Prostate gland (tissue), 2 donors: ENCODE measurements at regions not wholly inside any gene's neighbourhood (a gene's known extent, or its start where the extent isn't known, plus 50 kb on each side); places are given as distances from the start of the nearest gene placed in this dataset.

ENCODE experiments used
- CTCF ChIP-seq, 4 experiments: fragments of 200-600 bp in 2 of 4; fragments of 450-650 bp in 2 of 4; sonication (generic) in 2 of 4; IDR thresholded peaks; 1 replicate in 3 of 4; 2 replicates in 1 of 4; pipeline ENCODE4 v1.5.1; 2016 to 2019; ENCODE audit warnings: antibody characterized with exemption in 4 of 4, mild to moderate bottlenecking in 2 of 4, moderate library complexity in 2 of 4
- POLR2A ChIP-seq: fragments of 450-650 bp; IDR thresholded peaks from one replicate; pipeline ENCODE4 v1.6.1; 2016; ENCODE audit warnings: antibody characterized with exemption, mild to moderate bottlenecking
- POLR2AphosphoS5 ChIP-seq: sonication (generic); formaldehyde crosslinking; IDR thresholded peaks from one replicate; pipeline ENCODE4 v1.6.1; 2017; ENCODE audit warnings: antibody characterized with exemption

DNA sequence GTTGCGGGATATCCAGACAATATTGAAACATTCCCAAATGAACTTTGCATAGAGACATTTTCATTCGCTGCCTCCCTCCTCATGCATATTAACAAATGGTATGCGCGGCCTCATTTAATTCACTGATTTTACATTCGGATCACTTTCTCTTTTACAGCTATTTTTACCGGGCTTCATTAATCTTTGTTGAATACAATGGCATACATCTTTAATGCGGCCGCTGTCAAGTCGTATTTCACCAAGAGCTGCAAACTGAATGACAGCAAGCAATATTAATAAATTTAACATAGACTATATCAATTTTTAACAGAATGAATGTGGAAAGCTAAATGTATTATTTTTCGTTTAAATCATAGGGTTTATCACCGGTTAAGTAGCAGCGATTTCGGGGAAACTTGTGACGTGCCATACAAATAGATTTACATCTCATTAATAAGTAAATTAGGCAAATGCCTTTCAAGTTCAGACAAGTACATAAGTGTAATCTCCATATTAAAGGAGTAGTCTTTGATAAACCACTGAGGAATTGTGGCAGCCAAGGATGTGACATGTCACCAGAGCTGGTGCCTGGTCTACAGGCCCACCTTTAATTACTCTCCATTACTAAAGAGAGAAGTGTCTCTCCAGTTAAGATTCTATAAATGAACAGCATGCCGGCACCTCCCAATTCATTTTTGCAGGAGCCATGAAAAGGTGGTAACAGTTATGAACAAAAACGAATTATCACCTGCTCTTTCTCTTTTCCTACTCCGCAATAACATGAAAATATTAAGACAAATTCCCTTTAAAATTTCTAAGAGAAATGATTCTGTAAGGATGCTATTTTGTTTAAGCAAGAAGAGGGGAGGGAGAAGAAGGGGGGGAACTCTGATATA lies 568.9 kb upstream of the MKI67 start:
- no peak for TF ChIP-seq CTCF (IDR thresholded peaks at IDR 0.05)
- no peak for TF ChIP-seq POLR2AphosphoS5
- no peak for TF ChIP-seq POLR2A
